Motor neuron (in vitro differentiated cells): ENCODE measurements at regions not wholly inside any gene's neighbourhood (a gene's known extent, or its start where the extent isn't known, plus 50 kb on each side); places are given as distances from the start of the nearest gene placed in this dataset.
"Not testable (repeated sequence)": the region's sequence is repeated elsewhere in the genome, so short reads cannot be mapped to it uniquely, and the experiment has no call there.

Source experiments
- ATAC-seq, 8 experiments: fragments of 200-7000 bp; cut with Tn5 transposase; replicated peaks in 6 of 8; 2 replicates each; pipeline ENCODE4 v1.8.0; 2021; ENCODE audit warnings: mild to moderate bottlenecking in 8 of 8, moderate library complexity in 8 of 8
- H3K27ac ChIP-seq, 2 donors: fragments of 250-450 bp; sonication (Bioruptor Pico); 2 replicates each; pipeline ENCODE4 v1.9.0; 2021; ENCODE audit warnings: antibody characterized with exemption in 2 of 2, mild to moderate bottlenecking in 2 of 2, moderate library complexity in 1 of 2
- H3K4me1 ChIP-seq, 2 donors: fragments of 250-450 bp; sonication (Bioruptor Pico); replicated peaks in 1 of 2; 2 replicates each; pipeline ENCODE4 v1.6.1; 2021; ENCODE audit warnings: antibody characterized with exemption in 2 of 2, mild to moderate bottlenecking in 2 of 2, moderate library complexity in 1 of 2
- H3K4me3 ChIP-seq, 5 donors: fragments of 250-450 bp; sonication (Bioruptor Pico); 2 replicates each; pipeline ENCODE4 v1.9.0; 2021; ENCODE audit warnings: antibody characterized with exemption in 5 of 5, mild to moderate bottlenecking in 5 of 5, moderate library complexity in 4 of 5
- WGBS, 10 experiments: fragments of 450-650 bp; shearing (Covaris generic); methylation state at CpG; one replicate each; pipeline ENCODE4 v1.0.0; 2022; 5-methylcytosine and 5-hydroxymethylcytosine counted together
- in situ Hi-C, 9 experiments: fragments of 400-800 bp; cut with MboI; loops; one replicate each; pipeline ENCODE4 v1.15.0; 2021; ENCODE audit warnings: low sequenced_read_pairs in 9 of 9, low pct_unique_long_range_greater_than_20kb in 2 of 9; ENCODE audit not compliant: unreplicated experiment in 9 of 9

- Histone ChIP-seq H3K27ac (no peak overlapping the region), H3K4me1 (peaks cover 1 to 3% of the 10 kb centered on the region in 2 donors), H3K4me3 (no peak overlapping the region)
- peak in 1 of 8 experiments; percentile 36 for ATAC-seq
- WGBS, 10 experiments = 81 to 100% (median 94%) methylated on average over 2 to 10 of the region's 14 CpGs; no CpG with 5 or more reads in 1 of the 10 experiments
- in situ Hi-C loops = loop anchor here in 1 of 9 experiments (25.0 kb wide), 1 partner anchor 315 kb away; no protein-coding TSS in a partner anchor
Measured at GRCh38 chr5:143646961-143647360, 165.0 kb upstream of the HMHB1 start.

DNA sequence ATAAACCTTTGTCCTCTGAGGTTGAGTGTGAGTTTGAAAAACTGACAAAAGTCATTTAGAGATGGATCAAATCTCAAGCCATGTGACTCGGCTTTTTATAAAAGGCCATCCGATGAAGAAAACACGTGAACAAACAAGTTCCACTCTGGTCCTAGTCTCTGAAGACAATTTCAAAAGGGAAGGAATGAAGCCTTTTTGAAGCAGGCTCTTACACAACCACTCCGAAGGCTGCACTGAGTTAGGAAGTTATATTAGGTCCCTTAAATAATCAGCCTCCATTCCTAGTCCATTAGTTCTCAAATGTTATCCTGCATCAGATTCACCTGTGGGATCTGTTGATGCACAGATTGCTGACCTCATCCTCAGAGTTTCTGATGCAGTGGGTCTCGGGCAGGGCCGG, 166.6 kb upstream of the HMHB1 start:
- Histone ChIP-seq H3K4me3 (no peak overlapping the region), H3K27ac (no peak overlapping the region), H3K4me1 (no peaks in the 10 kb centered on the region)
- in situ Hi-C loops = loop anchor here in 1 of 9 experiments (25.0 kb wide), 1 partner anchor 317 kb away; no protein-coding TSS in a partner anchor
- ATAC-seq = no peak
- 86 to 100% (median 93%) methylated on average over 1 to 6 of the region's 6 CpGs; no CpG with 5 or more reads in 2 of the 10 experiments for WGBS, 10 experiments

GRCh38 chr5:143644727-143645126, 167.2 kb upstream of the HMHB1 start:
- in situ Hi-C loops = loop anchor here in 1 of 9 experiments (25.0 kb wide), 1 partner anchor 318 kb away; no protein-coding TSS in a partner anchor
- peak in 3 of 8 experiments; percentile 38 to 96 (median 87) for ATAC-seq
- no peak overlapping the region for H3K4me3 ChIP-seq
- H3K4me1 ChIP-seq = no peaks in the 10 kb centered on the region
- H3K27ac ChIP-seq = no peak overlapping the region
- WGBS, 10 experiments = 20 to 100% (median 59%) methylated on average over 1 to 3 of the region's 3 CpGs; no CpG with 5 or more reads in 3 of the 10 experiments

GRCh38 chr5:143642791-143643190, 169.2 kb upstream of the HMHB1 start:
- in situ Hi-C loops = loop anchor here in 1 of 9 experiments (25.0 kb wide), 1 partner anchor 320 kb away; no protein-coding TSS in a partner anchor
- Histone ChIP-seq H3K4me1 (no peaks in the 10 kb centered on the region), H3K27ac (no peak overlapping the region), H3K4me3 (no peak overlapping the region)
- ATAC-seq = no peak

GRCh38 chr5:143641549-143642355, 170.2 kb upstream of the HMHB1 start:
- H3K4me1 ChIP-seq = no peaks in the 10 kb centered on the region
- peak in 3 of 8 experiments; percentile 29 to 54 (median 42) for ATAC-seq
- no peak overlapping the region for H3K4me3 ChIP-seq
- in situ Hi-C loops = loop anchor here in 1 of 9 experiments (25.0 kb wide), 1 partner anchor 321 kb away; no protein-coding TSS in a partner anchor
- 41 to 100% (median 84%) methylated on average over 1 to 5 of the region's 6 CpGs for WGBS, 10 experiments
- H3K27ac ChIP-seq = no peak overlapping the region

GRCh38 chr5:143638654-143639053, 173.3 kb upstream of the HMHB1 start:
- H3K4me3 ChIP-seq = no peak overlapping the region
- H3K4me1 ChIP-seq = no peaks in the 10 kb centered on the region
- 60 to 100% (median 95%) methylated on average over 1 to 3 of the region's 4 CpGs; no CpG with 5 or more reads in 2 of the 10 experiments for WGBS, 10 experiments
- in situ Hi-C loops = loop anchor here in 1 of 9 experiments (25.0 kb wide), 1 partner anchor 324 kb away; no protein-coding TSS in a partner anchor
- H3K27ac ChIP-seq = no peak overlapping the region
- no peak for ATAC-seq

- ATAC-seq = no peak
- in situ Hi-C loops = loop anchor here in 1 of 9 experiments (25.0 kb wide), 1 partner anchor 325 kb away; no protein-coding TSS in a partner anchor
- H3K4me1 ChIP-seq = no peaks in the 10 kb centered on the region
- WGBS, 10 experiments = 28 to 96% (median 80%) methylated on average over 4 to 8 of the region's 8 CpGs
- H3K27ac ChIP-seq = no peak overlapping the region
- no peak overlapping the region for H3K4me3 ChIP-seq
Measured at GRCh38 chr5:143636931-143637528, 174.9 kb upstream of the HMHB1 start.

DNA sequence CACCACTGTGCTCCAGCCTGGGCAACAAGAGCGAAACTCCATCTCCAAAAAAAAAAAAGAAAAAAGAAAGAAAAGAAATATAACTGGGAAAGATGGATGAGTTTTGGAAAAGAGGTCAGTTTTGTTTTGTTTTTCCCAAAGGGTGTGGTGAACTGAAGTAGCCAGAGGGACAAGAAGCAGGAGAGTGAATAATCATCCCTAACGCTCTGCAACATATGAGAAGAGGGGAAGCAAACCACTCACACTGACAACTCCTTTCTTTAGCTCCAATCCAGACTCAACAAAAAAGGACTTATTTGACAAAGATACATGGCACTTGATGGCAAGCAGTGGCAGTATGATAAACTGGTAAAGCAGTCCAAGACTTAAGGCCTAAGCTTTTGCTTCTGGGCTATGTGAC, 176.1 kb upstream of the HMHB1 start:
- 52 to 100% (median 82%) methylated on average over 1 to 2 of the region's 2 CpGs; no CpG with 5 or more reads in 2 of the 10 experiments for WGBS, 10 experiments
- Histone ChIP-seq H3K4me3 (no peak overlapping the region), H3K4me1 (no peaks in the 10 kb centered on the region), H3K27ac (no peak overlapping the region)
- in situ Hi-C loops = loop anchor here in 1 of 9 experiments (25.0 kb wide), 1 partner anchor 326 kb away; no protein-coding TSS in a partner anchor
- no peak for ATAC-seq

DNA sequence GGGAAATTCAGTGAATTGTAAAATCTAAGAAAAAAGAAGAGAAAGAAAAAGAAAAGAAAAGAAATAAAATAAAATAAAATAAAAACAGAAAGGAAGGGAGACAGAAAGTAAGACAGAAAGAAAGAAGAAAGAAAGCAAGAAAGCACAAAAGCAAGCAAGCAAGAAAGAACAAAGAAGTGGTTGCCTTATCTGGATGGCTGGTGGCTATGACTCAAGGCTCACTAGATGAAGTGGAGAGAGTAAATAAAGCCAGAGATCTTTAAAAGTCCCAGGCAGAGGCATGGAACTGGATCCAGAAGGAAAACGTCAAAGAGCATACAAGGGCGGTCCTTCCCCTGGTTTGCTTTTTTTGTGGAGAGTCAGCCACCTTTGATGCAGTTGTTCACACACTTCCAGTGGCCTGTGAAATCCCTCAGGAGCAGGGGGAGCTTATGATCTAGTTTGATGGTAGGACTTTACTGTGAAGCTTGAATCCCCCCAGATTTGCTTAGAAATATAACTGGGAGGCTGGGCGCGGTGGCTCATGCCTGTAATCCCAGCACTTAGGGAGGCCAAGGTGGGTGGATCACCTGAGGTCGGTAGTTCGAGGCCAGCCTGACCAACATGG, 176.7 kb upstream of the HMHB1 start:
- Histone ChIP-seq H3K27ac (no peak overlapping the region), H3K4me3 (no peak overlapping the region), H3K4me1 (no peaks in the 10 kb centered on the region)
- ATAC-seq = no peak
- in situ Hi-C loops = loop anchor here in 1 of 9 experiments (25.0 kb wide), 1 partner anchor 327 kb away; no protein-coding TSS in a partner anchor
- 17 to 89% (median 77%) methylated on average over 1 to 4 of the region's 6 CpGs; no CpG with 5 or more reads in 1 of the 10 experiments for WGBS, 10 experiments

- in situ Hi-C loops = loop anchor here in 1 of 9 experiments (25.0 kb wide), 1 partner anchor 328 kb away; no protein-coding TSS in a partner anchor
- ATAC-seq = no peak
- Histone ChIP-seq H3K4me1 (no peaks in the 10 kb centered on the region), H3K4me3 (no peak overlapping the region), H3K27ac (no peak overlapping the region)
Measured at GRCh38 chr5:143634689-143635088, 177.3 kb upstream of the HMHB1 start.

- Histone ChIP-seq H3K27ac (no peak overlapping the region), H3K4me3 (no peak overlapping the region), H3K4me1 (no peaks in the 10 kb centered on the region)
- ATAC-seq = peak in 2 of 8 experiments; percentile 39 to 49
- 39 to 100% (median 78%) methylated on average over 1 to 9 of the region's 9 CpGs for WGBS, 10 experiments
- in situ Hi-C loops = loop anchor here in 1 of 9 experiments (25.0 kb wide), 1 partner anchor 332 kb away; no protein-coding TSS in a partner anchor
Measured at GRCh38 chr5:143629871-143630659, 181.9 kb upstream of the HMHB1 start.

DNA sequence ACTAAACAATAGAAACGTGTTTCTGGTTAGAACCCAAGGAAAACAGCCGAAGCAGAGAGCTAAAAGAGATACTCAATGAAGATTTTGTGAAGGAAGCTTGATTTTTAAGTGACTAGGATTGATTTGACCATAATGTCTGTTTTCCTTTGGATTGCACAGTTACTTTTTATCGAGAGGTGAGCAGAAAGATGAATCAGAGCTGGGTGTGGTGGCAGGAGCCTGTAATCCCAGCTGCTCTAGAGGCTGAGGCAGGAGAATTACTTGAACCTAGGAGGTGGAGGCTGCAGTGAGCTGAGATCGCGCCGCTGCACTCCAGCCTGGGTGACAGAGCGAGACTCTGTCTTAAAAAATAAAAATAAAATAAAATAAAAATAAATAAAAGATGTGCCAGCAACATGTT, 186.9 kb upstream of the HMHB1 start:
- ATAC-seq, H3K4me1 ChIP-seq, H3K27ac ChIP-seq, H3K4me3 ChIP-seq: not testable (repeated sequence)
- in situ Hi-C loops = loop anchor here in 1 of 9 experiments (25.0 kb wide), 1 partner anchor 337 kb away; no protein-coding TSS in a partner anchor
- 54 to 93% (median 84%) methylated on average over 3 to 7 of the region's 7 CpGs; no CpG with 5 or more reads in 1 of the 10 experiments for WGBS, 10 experiments
